OCI-LY1 (cell line): ENCODE measurements at regions not wholly inside any gene's neighbourhood (a gene's known extent, or its start where the extent isn't known, plus 50 kb on each side); places are given as distances from the start of the nearest gene placed in this dataset.

Source experiments
- H2AFZ ChIP-seq: fragments of 200-600 bp; sonication (generic), shearing (Covaris generic); 2 replicates; pipeline ENCODE4 v1.6.0; 2014; ENCODE audit warnings: antibody characterized with exemption, mild to moderate bottlenecking, low read length
- H3F3A ChIP-seq: fragments of 200-600 bp; sonication (generic), shearing (Covaris generic); 2 replicates; pipeline ENCODE4 v1.6.0; 2014; ENCODE audit warnings: mild to moderate bottlenecking, antibody characterized with exemption, low read length, moderate library complexity; ENCODE audit not compliant: insufficient read depth
- H3K27ac ChIP-seq: fragments of 200-600 bp; sonication (generic); 2 replicates; pipeline ENCODE4 v1.5.1; 2014; ENCODE audit warnings: low read length, mixed run types, mild to moderate bottlenecking, low read depth; ENCODE audit not compliant: poor library complexity, severe bottlenecking
- H3K27me3 ChIP-seq: fragments of 200-600 bp; sonication (generic); 2 replicates; pipeline ENCODE4 v1.6.0; 2014; ENCODE audit warnings: antibody characterized with exemption, mild to moderate bottlenecking, low read length, moderate library complexity; ENCODE audit not compliant: insufficient read depth
- H3K36me3 ChIP-seq: fragments of 200-600 bp; sonication (generic); 2 replicates; pipeline ENCODE4 v1.6.1; 2014; ENCODE audit warnings: mild to moderate bottlenecking, antibody characterized with exemption, low read length, moderate library complexity, mixed read lengths; ENCODE audit not compliant: insufficient read depth
- H3K4me1 ChIP-seq: fragments of 200-600 bp; sonication (generic); 2 replicates; pipeline ENCODE4 v1.5.1; 2014; ENCODE audit warnings: mild to moderate bottlenecking, low read length, moderate library complexity; ENCODE audit not compliant: insufficient read depth, severe bottlenecking
- H3K4me2 ChIP-seq: fragments of 200-600 bp; sonication (generic), shearing (Covaris generic); 2 replicates; pipeline ENCODE4 v1.6.1; 2014; ENCODE audit warnings: low read length
- H3K4me3 ChIP-seq: fragments of 200-600 bp; sonication (generic); 2 replicates; pipeline ENCODE4 v1.5.1; 2014; ENCODE audit warnings: low read length, low read depth, mild to moderate bottlenecking, mixed read lengths; ENCODE audit not compliant: poor library complexity, severe bottlenecking
- H3K79me2 ChIP-seq: fragments of 200-600 bp; shearing (Covaris generic); 2 replicates; pipeline ENCODE4 v1.6.1; 2016; ENCODE audit warnings: mixed run types, low read length, mixed read lengths; ENCODE audit not compliant: insufficient read depth
- H3K9ac ChIP-seq: fragments of 200-600 bp; sonication (generic), shearing (Covaris generic); 2 replicates; pipeline ENCODE4 v1.6.1; 2014; ENCODE audit warnings: mild to moderate bottlenecking, low read length, mixed read lengths
- H3K9me2 ChIP-seq: fragments of 200-600 bp; sonication (generic), shearing (Covaris generic); 2 replicates; pipeline ENCODE4 v1.6.1; 2014; ENCODE audit warnings: low read depth, mild to moderate bottlenecking, low read length, mixed read lengths
- H3K9me3 ChIP-seq: fragments of 200-600 bp; shearing (Covaris generic); 2 replicates; pipeline ENCODE4 v1.6.1; 2014; ENCODE audit warnings: low read length, mixed read lengths
- H4K20me1 ChIP-seq: fragments of 200-600 bp; sonication (generic), shearing (Covaris generic); 2 replicates; pipeline ENCODE4 v1.6.0; 2016; ENCODE audit warnings: mild to moderate bottlenecking, low read length; ENCODE audit not compliant: insufficient read depth
- EZH2 ChIP-seq: fragments of 200-600 bp; sonication (generic), shearing (Covaris generic); IDR thresholded peaks from 2 replicates; pipeline ENCODE4 v1.8.0; 2017; ENCODE audit warnings: borderline replicate concordance, mixed run types, mild to moderate bottlenecking, antibody characterized with exemption, low read length, moderate library complexity, mixed read lengths
- TF ChIP-seq, protein P1 (sequence below): fragments of 200-600 bp; sonication (generic), shearing (Covaris generic); IDR thresholded peaks from 2 replicates; pipeline ENCODE4 v1.5.1; 2017; ENCODE audit warnings: mild to moderate bottlenecking, antibody characterized with exemption, low read length, moderate library complexity, mixed read lengths

DNA sequence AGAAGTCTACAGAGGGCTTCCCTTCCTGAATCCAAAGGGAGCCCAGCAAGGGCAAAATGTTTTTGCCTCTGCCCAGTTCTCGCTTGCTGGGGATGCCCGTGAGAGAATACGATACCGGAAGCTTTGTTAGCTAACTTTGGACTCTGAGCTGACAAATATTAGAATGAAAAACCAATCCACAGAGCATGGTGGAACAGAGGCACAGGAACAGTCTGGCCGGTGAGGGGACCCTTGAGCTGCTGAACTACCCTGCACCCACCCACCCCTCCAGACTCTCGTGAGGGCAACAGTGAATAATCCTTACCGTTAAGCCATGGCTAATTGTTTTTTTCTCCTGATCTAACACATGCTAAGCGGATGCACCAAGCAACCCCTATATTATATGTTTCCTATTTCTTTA is 76.3 kb upstream of the AKT3 start:
- no peaks in the 10 kb centered on the region for H3K9me2 ChIP-seq
- no peak overlapping the region for H2AFZ ChIP-seq
- no peaks in the 10 kb centered on the region for H3K36me3 ChIP-seq
- H3K4me1 ChIP-seq, result no peaks in the 10 kb centered on the region
- no peak overlapping the region for H3K4me3 ChIP-seq
- no peak overlapping the region for H3K27ac ChIP-seq
- no peaks in the 10 kb centered on the region for H3K27me3 ChIP-seq
- H3K4me2 ChIP-seq, result no peak overlapping the region
- H3K9ac ChIP-seq, result no peak overlapping the region
- H4K20me1 ChIP-seq, result no peaks in the 10 kb centered on the region
- no peak for TF ChIP-seq EZH2
- H3K79me2 ChIP-seq, result no peaks in the 10 kb centered on the region
- H3F3A ChIP-seq, result no peaks in the 10 kb centered on the region
- no peaks in the 10 kb centered on the region for H3K9me3 ChIP-seq

DNA sequence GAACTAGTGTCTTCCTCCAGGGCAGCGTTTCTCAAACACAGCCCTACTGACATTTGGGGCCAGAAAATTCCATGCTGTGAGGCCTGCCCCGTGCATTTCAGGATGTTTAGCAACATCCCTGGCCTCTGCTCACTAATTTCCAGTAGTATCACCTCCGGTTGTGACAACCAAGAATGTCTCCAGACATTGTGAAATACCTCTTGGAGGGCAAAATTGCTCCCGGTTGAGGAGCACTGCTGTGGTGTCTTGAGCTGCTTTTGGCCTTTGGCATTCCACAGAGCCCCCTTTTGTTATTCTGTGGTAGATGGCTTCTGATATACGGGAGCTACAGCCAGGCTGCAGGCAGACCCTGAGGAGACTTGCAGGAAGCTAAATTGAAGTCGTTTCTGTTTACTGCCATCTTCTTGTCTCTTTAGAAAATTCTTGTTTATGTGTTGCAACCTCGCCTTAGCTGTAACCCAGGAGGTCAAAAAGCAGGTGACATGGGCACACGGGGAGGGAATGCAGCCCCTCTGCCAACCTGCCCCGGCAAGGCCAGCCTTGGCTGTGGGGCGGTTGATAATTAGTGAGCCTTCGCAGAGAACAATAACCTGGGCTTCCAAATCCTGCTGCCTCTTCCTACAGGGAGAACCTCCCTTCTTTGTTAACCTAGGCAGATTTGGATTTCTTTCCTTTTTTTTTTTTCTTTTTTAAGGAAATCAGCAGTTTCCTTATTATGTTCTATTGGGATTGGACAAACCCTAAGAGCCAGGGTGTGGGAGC is 74.7 kb upstream of the AKT3 start:
- no peak overlapping the region for H2AFZ ChIP-seq
- no peaks in the 10 kb centered on the region for H3K9me2 ChIP-seq
- TF ChIP-seq EZH2, result no peak
- TF ChIP-seq, protein P1, sequence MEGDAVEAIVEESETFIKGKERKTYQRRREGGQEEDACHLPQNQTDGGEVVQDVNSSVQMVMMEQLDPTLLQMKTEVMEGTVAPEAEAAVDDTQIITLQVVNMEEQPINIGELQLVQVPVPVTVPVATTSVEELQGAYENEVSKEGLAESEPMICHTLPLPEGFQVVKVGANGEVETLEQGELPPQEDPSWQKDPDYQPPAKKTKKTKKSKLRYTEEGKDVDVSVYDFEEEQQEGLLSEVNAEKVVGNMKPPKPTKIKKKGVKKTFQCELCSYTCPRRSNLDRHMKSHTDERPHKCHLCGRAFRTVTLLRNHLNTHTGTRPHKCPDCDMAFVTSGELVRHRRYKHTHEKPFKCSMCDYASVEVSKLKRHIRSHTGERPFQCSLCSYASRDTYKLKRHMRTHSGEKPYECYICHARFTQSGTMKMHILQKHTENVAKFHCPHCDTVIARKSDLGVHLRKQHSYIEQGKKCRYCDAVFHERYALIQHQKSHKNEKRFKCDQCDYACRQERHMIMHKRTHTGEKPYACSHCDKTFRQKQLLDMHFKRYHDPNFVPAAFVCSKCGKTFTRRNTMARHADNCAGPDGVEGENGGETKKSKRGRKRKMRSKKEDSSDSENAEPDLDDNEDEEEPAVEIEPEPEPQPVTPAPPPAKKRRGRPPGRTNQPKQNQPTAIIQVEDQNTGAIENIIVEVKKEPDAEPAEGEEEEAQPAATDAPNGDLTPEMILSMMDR, result no peak
- H3K79me2 ChIP-seq, result no peaks in the 10 kb centered on the region
- no peak overlapping the region for H3K4me3 ChIP-seq
- no peaks in the 10 kb centered on the region for H3K36me3 ChIP-seq
- H3K27me3 ChIP-seq, result no peaks in the 10 kb centered on the region
- no peak overlapping the region for H3K27ac ChIP-seq
- no peak overlapping the region for H3K9ac ChIP-seq
- no peaks in the 10 kb centered on the region for H4K20me1 ChIP-seq
- H3K4me1 ChIP-seq, result no peaks in the 10 kb centered on the region
- no peaks in the 10 kb centered on the region for H3F3A ChIP-seq
- no peaks in the 10 kb centered on the region for H3K9me3 ChIP-seq
- H3K4me2 ChIP-seq, result no peak overlapping the region

DNA sequence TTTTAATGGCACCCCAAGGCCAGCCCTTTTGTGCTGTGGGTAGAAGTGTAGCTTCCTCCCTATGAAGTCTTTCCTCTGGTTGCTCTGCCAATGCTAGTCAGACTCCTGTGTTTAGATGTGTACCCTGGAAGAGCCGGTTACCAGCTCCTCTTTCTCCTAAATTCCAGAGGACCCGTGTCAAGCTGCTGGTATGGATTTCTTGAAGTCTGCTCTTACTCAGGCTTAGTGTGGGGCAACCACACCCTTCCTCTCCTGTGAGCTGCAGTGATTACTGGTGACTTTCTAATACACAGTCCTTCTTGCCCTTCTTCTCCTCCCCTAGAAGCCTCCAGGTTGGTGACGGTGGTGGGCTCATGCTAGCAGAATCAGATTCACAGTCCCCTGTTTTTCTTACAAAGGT is 74.1 kb upstream of the AKT3 start:
- no peaks in the 10 kb centered on the region for H3K79me2 ChIP-seq
- H3K4me2 ChIP-seq, result no peak overlapping the region
- no peaks in the 10 kb centered on the region for H3K36me3 ChIP-seq
- H3K9me2 ChIP-seq, result no peaks in the 10 kb centered on the region
- H3K4me3 ChIP-seq, result no peak overlapping the region
- no peak overlapping the region for H3K27ac ChIP-seq
- H3F3A ChIP-seq, result no peaks in the 10 kb centered on the region
- no peaks in the 10 kb centered on the region for H3K4me1 ChIP-seq
- H4K20me1 ChIP-seq, result no peaks in the 10 kb centered on the region
- TF ChIP-seq EZH2, result no peak
- TF ChIP-seq, protein P1, result no peak
- no peaks in the 10 kb centered on the region for H3K27me3 ChIP-seq
- H2AFZ ChIP-seq, result no peak overlapping the region
- H3K9me3 ChIP-seq, result no peaks in the 10 kb centered on the region
- H3K9ac ChIP-seq, result no peak overlapping the region
